HCT116 (cell line): ENCODE measurements at regions not wholly inside any gene's neighbourhood (a gene's known extent, or its start where the extent isn't known, plus 50 kb on each side); places are given as distances from the start of the nearest gene placed in this dataset.
"Not testable (repeated sequence)": the region's sequence is repeated elsewhere in the genome, so short reads cannot be mapped to it uniquely, and the experiment has no call there.

Source experiments
- ATAC-seq: fragments of 200-7000 bp; cut with Tn5 transposase; 2 replicates; pipeline ENCODE4 v1.9.1; 2020; ENCODE audit warnings: mild to moderate bottlenecking, moderate library complexity
- BruUV-seq: library from RNA; stranded (reverse); fragments of 400-500 nt; replicated peaks from 2 replicates; lab custom pipeline; 2021; lab: Mats Ljungman, UMichigan
- CTCF ChIA-PET: fragments of 300-600 bp; sonication (Branson Sonifier 250); formaldehyde crosslinking; loops from one replicate; lab custom pipeline; 2021; ENCODE audit warnings: antibody characterized with exemption; lab: Charles Lee
- POLR2A ChIA-PET: fragments of 300-600, 350-600 bp; sonication (Branson Sonifier 250); formaldehyde crosslinking; loops from one replicate; lab custom pipeline; 2021; ENCODE audit warnings: antibody characterized with exemption; lab: Charles Lee
- RAD21 ChIA-PET, 2 experiments: fragments of 300-600 bp; sonication (Branson Sonifier 250); formaldehyde crosslinking; loops; one replicate each; lab custom pipeline; 2023; ENCODE audit warnings: low total read pairs in 2 of 2; ENCODE audit not compliant: uncharacterized antibody in 2 of 2, unreplicated experiment in 2 of 2, low non-redundant PET in 1 of 2; lab: Charles Lee
- DNase-seq: peaks from one replicate; pipeline ENCODE4 v3.0.0-alpha.2; 2010; ENCODE audit warnings: low read depth, low spot score
- H2AFZ ChIP-seq: fragments of 200-600 bp; shearing (Covaris generic), sonication (generic); 2 replicates; pipeline ENCODE4 v1.6.1; 2017; ENCODE audit warnings: low read depth, mixed run types, mixed read lengths, antibody characterized with exemption, low read length; ENCODE audit not compliant: poor library complexity, severe bottlenecking
- H3K27ac ChIP-seq: 2 replicates; pipeline ENCODE4 v1.5.1; 2012; ENCODE audit warnings: low read depth, low read length
- H3K27me3 ChIP-seq: fragments of 200-600 bp; sonication (generic); 2 replicates; pipeline ENCODE4 v1.6.1; 2016; ENCODE audit warnings: mixed run types, low read length, mixed read lengths; ENCODE audit not compliant: insufficient read depth
- H3K36me3 ChIP-seq, 2 experiments: fragments of 200-500 bp in 1 of 2; fragments of 200-600 bp in 1 of 2; sonication (Bioruptor generic) in 1 of 2; sonication (generic) in 1 of 2; 2 replicates each; pipeline versions ENCODE4 v1.5.1 to v1.6.1; 2014 to 2016; ENCODE audit warnings: low read length in 2 of 2, inconsistent platforms in 1 of 2, mixed read lengths in 1 of 2, mixed run types in 1 of 2; ENCODE audit not compliant: insufficient read depth in 2 of 2, control insufficient read depth in 1 of 2
- H3K4me1 ChIP-seq, 2 experiments: fragments of 200-600 bp in 1 of 2; sonication (generic) in 1 of 2; 2 replicates each; pipeline versions ENCODE4 v1.5.1 to v1.6.1; 2012 to 2017; ENCODE audit warnings: low read length in 2 of 2, inconsistent platforms in 1 of 2, mild to moderate bottlenecking in 1 of 2, mixed read lengths in 1 of 2, mixed run types in 1 of 2, moderate library complexity in 1 of 2; ENCODE audit not compliant: insufficient read depth in 2 of 2, control insufficient read depth in 1 of 2
- H3K4me2 ChIP-seq: fragments of 200-600 bp; sonication (generic); 2 replicates; pipeline ENCODE4 v1.6.1; 2017; ENCODE audit warnings: mixed run types, low read length, mixed read lengths
- H3K4me3 ChIP-seq, 2 experiments: fragments of 200-600 bp in 1 of 2; sonication (generic) in 1 of 2; replicated peaks in 1 of 2; 2 replicates each; pipeline ENCODE4 v1.5.1; 2011 to 2016; ENCODE audit warnings: low read length in 2 of 2, control low read depth in 1 of 2, low read depth in 1 of 2, mild to moderate bottlenecking in 1 of 2, mixed read lengths in 1 of 2, mixed run types in 1 of 2
- H3K79me2 ChIP-seq: fragments of 200-600 bp; sonication (generic); 2 replicates; pipeline ENCODE4 v1.6.1; 2017; ENCODE audit warnings: mild to moderate bottlenecking, mixed run types, low read length, moderate library complexity, mixed read lengths; ENCODE audit not compliant: insufficient read depth
- H3K9ac ChIP-seq: fragments of 200-600 bp; sonication (generic); 2 replicates; pipeline ENCODE4 v1.6.1; 2016; ENCODE audit warnings: low read length, mixed read lengths
- H3K9me2 ChIP-seq: fragments of 200-600 bp; sonication (generic), shearing (Covaris generic); 2 replicates; pipeline ENCODE4 v1.6.1; 2017; ENCODE audit warnings: mixed run types, mild to moderate bottlenecking, moderate library complexity; ENCODE audit not compliant: insufficient read depth
- H3K9me3 ChIP-seq, 2 experiments: fragments of 200-500 bp in 1 of 2; fragments of 200-600 bp in 1 of 2; sonication (Bioruptor generic) in 1 of 2; sonication (generic) in 1 of 2; 2 replicates each; pipeline ENCODE4 v1.6.1; 2014 to 2017; ENCODE audit warnings: low read length in 2 of 2, mixed read lengths in 2 of 2, inconsistent platforms in 1 of 2, low read depth in 1 of 2, mild to moderate bottlenecking in 1 of 2, mixed run types in 1 of 2, moderate library complexity in 1 of 2; ENCODE audit not compliant: control insufficient read depth in 1 of 2, insufficient read depth in 1 of 2
- H4K20me1 ChIP-seq: fragments of 200-600 bp; sonication (generic), shearing (Covaris generic); 2 replicates; pipeline ENCODE4 v1.6.1; 2017; ENCODE audit warnings: mixed run types, mild to moderate bottlenecking, moderate library complexity; ENCODE audit not compliant: insufficient read depth
- intact Hi-C: fragments of 100-400 bp; cut with micrococcal nuclease; formaldehyde crosslinking; loops from 2 replicates; pipeline ENCODE4 v1.10.0; 2022

GRCh38 chr16:21539107-21539618 is 60.2 kb upstream of the METTL9 start:
- H2AFZ ChIP-seq, H4K20me1 ChIP-seq, CTCF ChIA-PET, RAD21 ChIA-PET, H3K4me3 ChIP-seq, POLR2A ChIA-PET, H3K36me3 ChIP-seq, H3K9me3 ChIP-seq, BruUV-seq, H3K9ac ChIP-seq, H3K4me2 ChIP-seq, ATAC-seq, H3K27ac ChIP-seq, H3K9me2 ChIP-seq, H3K27me3 ChIP-seq, H3K79me2 ChIP-seq, H3K4me1 ChIP-seq, DNase-seq, intact Hi-C loops: not testable (repeated sequence)

GRCh38 chr16:21540770-21541433 is 58.5 kb upstream of the METTL9 start:
- BruUV-seq, CTCF ChIA-PET, H3K4me3 ChIP-seq, H3K4me1 ChIP-seq, H4K20me1 ChIP-seq, H3K36me3 ChIP-seq, RAD21 ChIA-PET, H3K4me2 ChIP-seq, H3K27ac ChIP-seq, DNase-seq, intact Hi-C loops, H3K9me2 ChIP-seq, H3K9me3 ChIP-seq, H3K27me3 ChIP-seq, ATAC-seq, H2AFZ ChIP-seq, POLR2A ChIA-PET, H3K79me2 ChIP-seq, H3K9ac ChIP-seq: not testable (repeated sequence)

- BruUV-seq, CTCF ChIA-PET: not testable (repeated sequence)
Measured at GRCh38 chr16:21541611-21542051, 57.7 kb upstream of the METTL9 start.

GRCh38 chr16:21542075-21542474 is 57.3 kb upstream of the METTL9 start:
- CTCF ChIA-PET: not testable (repeated sequence)

More at GRCh38 chr16:21541611-21542051, 57.7 kb upstream of the METTL9 start:
- ATAC-seq: 0 out of 2 replicates have a peak, but pooled peaks have one; percentile 14
- H3K4me1 ChIP-seq, H3K9me2 ChIP-seq, H4K20me1 ChIP-seq, POLR2A ChIA-PET, H3K4me2 ChIP-seq, H2AFZ ChIP-seq, H3K9ac ChIP-seq, H3K79me2 ChIP-seq, H3K36me3 ChIP-seq, H3K9me3 ChIP-seq, H3K27ac ChIP-seq, H3K27me3 ChIP-seq, RAD21 ChIA-PET, H3K4me3 ChIP-seq, intact Hi-C loops, DNase-seq: not testable (repeated sequence)

More at GRCh38 chr16:21542075-21542474, 57.3 kb upstream of the METTL9 start:
- H3K27me3 ChIP-seq, POLR2A ChIA-PET, H3K9me3 ChIP-seq, H3K4me3 ChIP-seq, RAD21 ChIA-PET, H3K27ac ChIP-seq, H3K4me1 ChIP-seq, H3K4me2 ChIP-seq, intact Hi-C loops, H3K9me2 ChIP-seq, BruUV-seq, DNase-seq, ATAC-seq, H2AFZ ChIP-seq, H3K9ac ChIP-seq, H3K36me3 ChIP-seq, H3K79me2 ChIP-seq, H4K20me1 ChIP-seq: not testable (repeated sequence)
